Suppressor macrophage treated with lipopolysaccharide for 1 hour (primary cell): ENCODE measurements at regions not wholly inside any gene's neighbourhood (a gene's known extent, or its start where the extent isn't known, plus 50 kb on each side); places are given as distances from the start of the nearest gene placed in this dataset.
"Not testable (repeated sequence)": the region's sequence is repeated elsewhere in the genome, so short reads cannot be mapped to it uniquely, and the experiment has no call there.

ENCODE experiments used
- DNase-seq, 3 donors: peaks; one replicate each; pipeline ENCODE4 v3.0.0-alpha.2; 2020 to 2022

GRCh38 chr10:22071332-22071731 is 67.8 kb upstream of the DNAJC1 start:
- DNase-seq = no peak

- DNase-seq = no peak
These were observed 63.6 kb upstream of the DNAJC1 start for GRCh38 chr10:22067091-22067490.

GRCh38 chr10:22060984-22061383 is 57.5 kb upstream of the DNAJC1 start:
- not testable (repeated sequence) for DNase-seq

- DNase-seq = no peak
These were observed 54.7 kb upstream of the DNAJC1 start for GRCh38 chr10:22058201-22058600.

GRCh38 chr10:22054961-22055360 is 51.4 kb upstream of the DNAJC1 start:
- DNase-seq = no peak
